ENCODE measurements at regions not wholly inside any gene's neighbourhood (a gene's known extent, or its start where the extent isn't known, plus 50 kb on each side); places are given as distances from the start of the nearest gene placed in this dataset.
A peak's percentile ranks its signal among the peaks of the same experiment; 100 is the strongest.

- Mint-ChIP-seq H3K9me3 (no peaks in the 10 kb centered on the region), H3K4me1 (peaks cover 1 to 11% (median 5%) of the 10 kb centered on the region in 3 donors), H3K27ac (no peak overlapping the region), H3K4me3 (no peak overlapping the region), H3K36me3 (no peaks in the 10 kb centered on the region), H3K27me3 (peaks cover 0 to 3% of the 10 kb centered on the region in 2 donors)
- DNase-seq = no peak
- Histone ChIP-seq H3K4me3 (ENCODE audit: low read length) (no peak overlapping the region), H3K4me1 (ENCODE audit: insufficient read depth, low read length) (no peaks in the 10 kb centered on the region), H3K27ac (ENCODE audit: low read depth, low read length) (no peak overlapping the region), H3K36me3 (ENCODE audit: insufficient read depth, low read length) (no peaks in the 10 kb centered on the region), H3K27me3 (ENCODE audit: insufficient read depth, low read length, poor library complexity, severe bottlenecking) (no peaks in the 10 kb centered on the region), H3K9me3 (ENCODE audit: low read length) (no peaks in the 10 kb centered on the region)
- ChIA-PET CTCF (interaction anchor here (0.7 to 0.9 kb wide), 3 partner anchors 10 to 50 kb away, joined by 3 read pairs; no protein-coding TSS in a partner anchor), POLR2A (no interaction called here)
Measured at GRCh38 chr13:48592688-48593049, 59.8 kb upstream of the RCBTB2 start.

DNA sequence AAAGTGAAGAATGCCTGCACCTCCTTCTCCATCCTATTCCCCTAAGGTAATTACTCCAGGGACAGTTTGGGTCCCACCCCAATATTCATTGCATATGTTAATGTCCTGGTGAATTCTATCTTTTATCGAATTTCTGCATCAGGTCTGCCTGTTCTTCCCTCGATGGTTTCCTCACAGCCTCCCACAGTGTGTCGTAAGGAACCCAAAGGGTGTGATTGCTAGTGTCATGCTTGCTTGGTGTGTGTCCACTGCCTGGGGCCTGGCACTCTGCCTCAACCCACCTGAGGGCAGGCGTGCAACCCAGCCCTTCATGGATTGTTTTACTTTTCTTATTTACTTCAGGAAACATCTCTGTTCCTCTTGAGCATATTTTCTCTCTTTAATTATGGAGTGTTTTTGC lies 60.2 kb upstream of the CYSLTR2 start:
- Histone ChIP-seq H3K4me3 (ENCODE audit: low read length) (no peak overlapping the region), H3K36me3 (ENCODE audit: insufficient read depth, low read length) (no peaks in the 10 kb centered on the region), H3K27ac (ENCODE audit: low read depth, low read length) (no peak overlapping the region), H3K9me3 (ENCODE audit: low read length) (no peaks in the 10 kb centered on the region), H3K27me3 (ENCODE audit: insufficient read depth, low read length, poor library complexity, severe bottlenecking) (no peaks in the 10 kb centered on the region), H3K4me1 (ENCODE audit: insufficient read depth, low read length) (no peaks in the 10 kb centered on the region)
- Mint-ChIP-seq H3K36me3 (no peaks in the 10 kb centered on the region), H3K9me3 (no peaks in the 10 kb centered on the region), H3K4me3 (no peak overlapping the region), H3K27ac (peak overlapping the region in 1 of 8 donors; percentile 43), H3K4me1 (peaks cover 0 to 2% (median under 1%) of the 10 kb centered on the region in 3 donors), H3K27me3 (peaks cover 0 to 3% of the 10 kb centered on the region in 2 donors)
- DNase-seq = no peak
- POLR2A ChIA-PET = no interaction called here
- CTCF ChIA-PET = interaction anchor here (0.6 to 1.5 kb wide), 2 partner anchors 14 to 175 kb away, joined by 3 to 7 read pairs; no protein-coding TSS in a partner anchor

DNA sequence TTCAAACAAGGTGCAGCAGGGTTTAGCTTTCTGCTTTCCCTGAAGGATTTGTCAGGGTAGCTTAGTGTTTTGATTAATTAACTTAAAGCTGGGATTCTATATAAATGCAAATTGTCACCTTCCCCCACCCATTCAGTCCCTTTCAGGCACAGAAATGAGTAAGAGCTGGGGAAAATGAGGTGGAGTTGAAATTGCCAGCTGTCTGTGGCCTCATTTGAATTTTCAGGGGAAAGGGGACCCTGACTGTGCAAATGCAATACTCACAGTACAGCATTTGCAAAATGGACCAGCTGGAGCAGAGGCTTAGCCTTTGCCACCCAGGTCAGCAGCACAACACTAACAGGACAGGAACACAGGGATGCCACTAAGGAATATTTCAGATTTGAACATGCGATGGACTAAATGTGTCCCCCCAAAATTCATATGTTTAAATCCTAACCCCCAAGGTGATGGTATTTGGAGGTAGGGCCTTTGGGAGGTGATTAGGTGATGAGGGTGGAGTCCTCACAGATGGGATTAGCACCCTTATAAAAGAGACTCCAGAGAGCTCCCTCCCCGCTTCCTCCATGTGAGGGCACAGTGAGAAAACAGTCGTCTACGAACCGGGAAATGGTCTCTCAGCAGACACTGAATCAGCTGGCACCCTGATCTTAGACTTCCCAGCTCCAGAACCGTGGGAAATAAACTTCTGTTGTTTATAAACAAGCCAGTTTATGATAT lies 59.5 kb upstream of the CYSLTR2 start:
- ChIA-PET CTCF (interaction anchor here (1.1 to 1.6 kb wide), 3 partner anchors 14 to 175 kb away, joined by 5 to 7 read pairs (median 5); no protein-coding TSS in a partner anchor), POLR2A (no interaction called here)
- Mint-ChIP-seq H3K4me3 (no peak overlapping the region), H3K36me3 (no peaks in the 10 kb centered on the region), H3K4me1 (no peaks in the 10 kb centered on the region), H3K9me3 (no peaks in the 10 kb centered on the region), H3K27me3 (peaks cover 0 to 3% of the 10 kb centered on the region in 2 donors), H3K27ac (peak overlapping the region in 1 of 8 donors; percentile 12)
- Histone ChIP-seq H3K4me1 (ENCODE audit: insufficient read depth, low read length) (no peaks in the 10 kb centered on the region), H3K27ac (ENCODE audit: low read depth, low read length) (no peak overlapping the region), H3K4me3 (ENCODE audit: low read length) (no peak overlapping the region), H3K36me3 (ENCODE audit: insufficient read depth, low read length) (no peaks in the 10 kb centered on the region), H3K27me3 (ENCODE audit: insufficient read depth, low read length, poor library complexity, severe bottlenecking) (no peaks in the 10 kb centered on the region), H3K9me3 (ENCODE audit: low read length) (no peaks in the 10 kb centered on the region)
- no peak for DNase-seq

DNA sequence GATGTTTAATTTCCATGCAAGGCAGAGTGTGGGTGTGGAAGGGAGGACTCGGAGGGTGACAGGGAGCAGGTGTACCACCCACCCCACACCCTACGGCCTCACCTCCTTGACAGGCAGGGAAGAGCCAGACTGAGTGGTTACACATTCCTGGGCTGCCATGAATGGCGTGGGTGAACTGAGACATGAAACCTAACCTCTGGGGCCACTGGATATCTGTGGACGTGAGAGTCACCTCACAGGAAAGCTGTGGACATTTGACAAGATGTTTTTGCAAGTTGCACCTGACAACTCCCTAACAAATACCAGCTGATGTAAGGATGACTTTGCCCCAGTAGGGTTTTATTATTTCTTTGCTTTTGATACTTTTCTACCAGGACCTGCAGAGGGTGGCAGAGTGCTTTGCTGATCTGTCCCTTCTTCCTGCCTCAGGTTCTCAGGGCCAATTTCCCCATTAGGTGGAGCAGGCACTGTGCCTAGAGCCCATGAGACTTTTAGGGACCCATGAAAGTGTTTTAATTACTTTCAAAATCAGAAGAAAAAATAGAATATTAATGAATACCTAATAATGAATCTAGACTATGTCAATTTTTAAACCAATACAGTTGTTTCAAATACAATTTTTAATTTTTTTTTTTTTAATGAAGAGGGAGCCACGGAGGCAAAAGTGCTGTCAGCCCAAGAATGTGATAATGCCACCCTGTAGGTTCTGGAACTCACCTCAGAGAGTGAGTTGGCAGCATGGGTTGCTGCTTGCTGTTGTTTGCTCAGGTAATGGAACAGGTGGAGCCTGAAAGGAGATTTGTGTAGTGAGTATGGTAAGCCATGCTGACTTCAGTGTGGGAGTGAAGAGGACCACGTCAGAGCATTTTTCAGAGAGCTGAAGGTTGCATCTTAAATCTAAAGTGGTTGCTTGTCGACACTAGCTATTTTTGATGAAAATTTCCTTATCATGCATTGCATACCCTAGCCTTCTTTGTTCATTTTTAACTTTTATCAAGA lies 58.0 kb upstream of the CYSLTR2 start:
- no peaks in the 10 kb centered on the region for H3K27me3 ChIP-seq (ENCODE audit: insufficient read depth, low read length, poor library complexity, severe bottlenecking)
- H3K27ac ChIP-seq (ENCODE audit: low read depth, low read length) = no peak overlapping the region
- H3K36me3 ChIP-seq (ENCODE audit: insufficient read depth, low read length) = no peaks in the 10 kb centered on the region
- Mint-ChIP-seq H3K27me3 (peaks cover 0 to 4% of the 10 kb centered on the region in 2 donors), H3K9me3 (peaks cover 0 to 2% (median 0%) of the 10 kb centered on the region in 5 donors), H3K36me3 (no peaks in the 10 kb centered on the region), H3K27ac (peak overlapping the region in 1 of 8 donors; percentile 8), H3K4me1 (no peaks in the 10 kb centered on the region), H3K4me3 (no peak overlapping the region)
- peak; percentile 10 to 62 (median 39) for DNase-seq
- CTCF ChIA-PET = interaction anchor here (1.0 to 1.8 kb wide), 3 partner anchors 136 to 173 kb away, joined by 3 to 5 read pairs (median 3); no protein-coding TSS in a partner anchor
- POLR2A ChIA-PET = no interaction called here
- no peak overlapping the region for H3K4me3 ChIP-seq (ENCODE audit: low read length)
- H3K9me3 ChIP-seq (ENCODE audit: low read length) = no peaks in the 10 kb centered on the region
- no peaks in the 10 kb centered on the region for H3K4me1 ChIP-seq (ENCODE audit: insufficient read depth, low read length)

GRCh38 chr13:48600374-48601364 lies 53.1 kb upstream of the CYSLTR2 start:
- Histone ChIP-seq H3K4me3 (ENCODE audit: low read length) (no peak overlapping the region), H3K4me1 (ENCODE audit: insufficient read depth, low read length) (no peaks in the 10 kb centered on the region), H3K9me3 (ENCODE audit: low read length) (no peaks in the 10 kb centered on the region), H3K27ac (ENCODE audit: low read depth, low read length) (no peak overlapping the region), H3K36me3 (ENCODE audit: insufficient read depth, low read length) (no peaks in the 10 kb centered on the region), H3K27me3 (ENCODE audit: insufficient read depth, low read length, poor library complexity, severe bottlenecking) (no peaks in the 10 kb centered on the region)
- no peak overlapping the region for H3K4me3 Mint-ChIP-seq
- peak overlapping the region in 1 of 8 donors; percentile 7 for H3K27ac Mint-ChIP-seq
- peaks cover 0 to 6% (median 4%) of the 10 kb centered on the region in 3 donors for H3K4me1 Mint-ChIP-seq
- ChIA-PET POLR2A (no interaction called here), CTCF (interaction anchor here (0.7 kb wide), 1 partner anchor 14 kb away, joined by 3 read pairs; no protein-coding TSS in a partner anchor)
- DNase-seq = no peak
- H3K36me3 Mint-ChIP-seq = no peaks in the 10 kb centered on the region
- peaks cover 0 to 3% (median 2%) of the 10 kb centered on the region in 5 donors for H3K9me3 Mint-ChIP-seq
- peaks cover 0 to 7% of the 10 kb centered on the region in 2 donors for H3K27me3 Mint-ChIP-seq

DNA sequence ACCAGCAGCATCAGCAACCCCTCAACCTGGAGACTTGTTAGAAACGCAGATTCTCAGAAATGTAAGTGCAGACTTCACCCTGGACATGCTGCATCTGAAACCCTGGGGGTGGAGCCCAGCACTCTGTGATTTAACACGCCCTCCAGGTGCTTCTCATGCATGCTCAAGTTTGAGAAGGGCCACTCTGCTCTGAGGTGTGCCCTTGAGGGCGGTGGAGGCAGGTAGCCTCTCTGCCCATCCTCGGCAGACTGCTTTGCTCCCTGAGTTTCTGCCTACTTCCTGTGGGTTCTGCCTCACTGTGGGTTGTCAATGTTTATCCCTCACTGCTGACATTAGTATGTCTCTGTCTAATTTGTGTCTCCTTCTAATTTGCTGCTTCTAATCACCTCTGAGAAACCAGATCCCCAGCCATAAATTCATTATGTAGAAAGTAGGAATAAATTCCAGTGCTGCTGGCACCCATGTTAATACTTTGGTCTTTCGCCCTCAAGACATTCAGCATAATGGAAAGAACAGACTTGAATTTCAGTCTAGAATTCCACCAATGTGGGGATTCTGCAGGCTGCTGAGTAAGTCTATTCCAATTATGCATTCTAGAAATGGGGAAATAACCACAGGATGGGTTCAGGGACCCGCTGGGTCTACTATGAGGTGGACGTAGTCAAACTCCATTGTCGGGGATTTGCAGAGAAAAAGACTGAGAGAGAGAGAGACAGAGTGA lies 51.3 kb upstream of the CYSLTR2 start:
- Histone ChIP-seq H3K36me3 (ENCODE audit: insufficient read depth, low read length) (no peaks in the 10 kb centered on the region), H3K9me3 (ENCODE audit: low read length) (no peaks in the 10 kb centered on the region), H3K4me1 (ENCODE audit: insufficient read depth, low read length) (no peaks in the 10 kb centered on the region), H3K27me3 (ENCODE audit: insufficient read depth, low read length, poor library complexity, severe bottlenecking) (no peaks in the 10 kb centered on the region), H3K27ac (ENCODE audit: low read depth, low read length) (no peak overlapping the region), H3K4me3 (ENCODE audit: low read length) (no peak overlapping the region)
- Mint-ChIP-seq H3K27me3 (peaks cover 0 to 10% of the 10 kb centered on the region in 2 donors), H3K9me3 (peaks cover 5 to 20% (median 8%) of the 10 kb centered on the region in 5 donors), H3K27ac (no peak overlapping the region), H3K4me1 (peaks cover 0 to 6% (median 4%) of the 10 kb centered on the region in 3 donors), H3K36me3 (peaks cover 0 to 6% (median 2%) of the 10 kb centered on the region in 3 donors), H3K4me3 (no peak overlapping the region)
- POLR2A ChIA-PET = no interaction called here
- no peak for DNase-seq
- CTCF ChIA-PET = no interaction called here

DNA sequence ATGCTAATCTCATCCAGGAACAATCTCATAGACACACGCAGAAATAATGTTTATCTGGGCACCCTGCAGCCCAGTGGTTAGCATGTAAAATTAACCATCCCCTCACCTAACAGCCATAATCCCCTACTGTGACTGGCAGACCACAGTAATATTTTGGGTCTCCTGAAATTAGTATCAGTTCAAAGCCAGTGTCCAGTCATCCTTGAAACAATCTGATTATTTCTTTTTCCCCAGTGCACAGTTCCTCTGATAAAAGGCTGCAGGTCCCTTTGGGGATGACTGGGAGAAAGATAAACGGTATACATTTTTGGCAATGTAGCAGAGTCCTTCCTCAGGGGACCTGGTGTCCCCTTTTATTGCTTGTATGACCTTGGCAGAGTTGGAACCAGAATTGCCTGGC lies 50.4 kb upstream of the CYSLTR2 start:
- peaks cover 0 to 6% (median 4%) of the 10 kb centered on the region in 3 donors for H3K4me1 Mint-ChIP-seq
- H3K4me3 ChIP-seq (ENCODE audit: low read length) = no peak overlapping the region
- POLR2A ChIA-PET = no interaction called here
- CTCF ChIA-PET = no interaction called here
- H3K4me3 Mint-ChIP-seq = no peak overlapping the region
- no peak overlapping the region for H3K27ac Mint-ChIP-seq
- H3K36me3 Mint-ChIP-seq = peaks cover 0 to 12% (median 2%) of the 10 kb centered on the region in 3 donors
- no peaks in the 10 kb centered on the region for H3K4me1 ChIP-seq (ENCODE audit: insufficient read depth, low read length)
- peaks cover 0 to 12% of the 10 kb centered on the region in 2 donors for H3K27me3 Mint-ChIP-seq
- H3K9me3 ChIP-seq (ENCODE audit: low read length) = no peaks in the 10 kb centered on the region
- H3K27ac ChIP-seq (ENCODE audit: low read depth, low read length) = no peak overlapping the region
- H3K36me3 ChIP-seq (ENCODE audit: insufficient read depth, low read length) = no peaks in the 10 kb centered on the region
- H3K27me3 ChIP-seq (ENCODE audit: insufficient read depth, low read length, poor library complexity, severe bottlenecking) = no peaks in the 10 kb centered on the region
- peaks cover 8 to 27% (median 14%) of the 10 kb centered on the region in 5 donors for H3K9me3 Mint-ChIP-seq
- DNase-seq = no peak
